ENCODE measurements at regions not wholly inside any gene's neighbourhood (a gene's known extent, or its start where the extent isn't known, plus 50 kb on each side); places are given as distances from the start of the nearest gene placed in this dataset.

GRCh38 chr13:105196052-105196451 lies 1339.4 kb downstream of the EFNB2 start:
- peak; percentile 70 to 85 for DNase-seq (ENCODE audit: low read depth in 2 of 2)
- H3K4me3 ChIP-seq (replicated peaks in 1 of 2; ENCODE audit: low read depth in 2 of 2, low read length in 2 of 2): no peak overlapping the region
- TF ChIP-seq CTCF (IDR thresholded peaks at IDR 0.05; ENCODE audit: low read depth, low read length): no peak

GRCh38 chr13:105193026-105193425 lies 1342.4 kb downstream of the EFNB2 start:
- DNase-seq (ENCODE audit: low read depth in 2 of 2): no peak
- H3K4me3 ChIP-seq (replicated peaks in 1 of 2; ENCODE audit: low read depth in 2 of 2, low read length in 2 of 2): no peak overlapping the region
- no peak for TF ChIP-seq CTCF (IDR thresholded peaks at IDR 0.05; ENCODE audit: low read depth, low read length)

- no peak for TF ChIP-seq CTCF (IDR thresholded peaks at IDR 0.05; ENCODE audit: low read depth, low read length)
- no peak overlapping the region for H3K4me3 ChIP-seq (replicated peaks in 1 of 2; ENCODE audit: low read depth in 2 of 2, low read length in 2 of 2)
- no peak for DNase-seq (ENCODE audit: low read depth in 2 of 2)
Measured at GRCh38 chr13:105184201-105184600, 1351.3 kb downstream of the EFNB2 start.

GRCh38 chr13:105177265-105177900 lies 1358.1 kb downstream of the EFNB2 start:
- no peak for TF ChIP-seq CTCF (IDR thresholded peaks at IDR 0.05; ENCODE audit: low read depth, low read length)
- H3K4me3 ChIP-seq (replicated peaks in 1 of 2; ENCODE audit: low read depth in 2 of 2, low read length in 2 of 2): no peak overlapping the region
- DNase-seq (ENCODE audit: low read depth in 2 of 2): no peak

- no peak overlapping the region for H3K4me3 ChIP-seq (replicated peaks in 1 of 2; ENCODE audit: low read depth in 2 of 2, low read length in 2 of 2)
- DNase-seq (ENCODE audit: low read depth in 2 of 2): no peak
- TF ChIP-seq CTCF (IDR thresholded peaks at IDR 0.05; ENCODE audit: low read depth, low read length): no peak
Measured at GRCh38 chr13:105170438-105170837, 1365.0 kb downstream of the EFNB2 start.

GRCh38 chr13:105168295-105168694 lies 1367.2 kb downstream of the EFNB2 start:
- no peak for TF ChIP-seq CTCF (IDR thresholded peaks at IDR 0.05; ENCODE audit: low read depth, low read length)
- DNase-seq (ENCODE audit: low read depth in 2 of 2): no peak
- H3K4me3 ChIP-seq (replicated peaks in 1 of 2; ENCODE audit: low read depth in 2 of 2, low read length in 2 of 2): no peak overlapping the region

- no peak for TF ChIP-seq CTCF (IDR thresholded peaks at IDR 0.05; ENCODE audit: low read depth, low read length)
- DNase-seq (ENCODE audit: low read depth in 2 of 2): no peak
- H3K4me3 ChIP-seq (replicated peaks in 1 of 2; ENCODE audit: low read depth in 2 of 2, low read length in 2 of 2): no peak overlapping the region
Measured at GRCh38 chr13:105167385-105167784, 1368.1 kb downstream of the EFNB2 start.
